HCT116 (cell line): ENCODE measurements at regions not wholly inside any gene's neighbourhood (a gene's known extent, or its start where the extent isn't known, plus 50 kb on each side); places are given as distances from the start of the nearest gene placed in this dataset.
"Not testable (repeated sequence)": the region's sequence is repeated elsewhere in the genome, so short reads cannot be mapped to it uniquely, and the experiment has no call there.

Source experiments
- CEBPB ChIP-seq: IDR thresholded peaks from 2 replicates; pipeline ENCODE4 v1.6.1; 2012; ENCODE audit warnings: low read depth
- CTCF ChIP-seq, 3 experiments: fragments of 200-600 bp in 1 of 3; sonication (generic) in 1 of 3; IDR thresholded peaks in 2 of 3; conservative IDR thresholded peaks in 1 of 3; 2 replicates each; pipeline ENCODE4 v1.5.1; 2012 to 2017; ENCODE audit warnings: low read depth in 2 of 3, low read length in 2 of 3, antibody characterized with exemption in 1 of 3, borderline replicate concordance in 1 of 3, control low read depth in 1 of 3, mild to moderate bottlenecking in 1 of 3, mixed read lengths in 1 of 3, mixed run types in 1 of 3, moderate library complexity in 1 of 3; ENCODE audit not compliant: insufficient read depth in 1 of 3
- EGR1 ChIP-seq: IDR thresholded peaks from 2 replicates; pipeline ENCODE4 v1.6.1; 2012; ENCODE audit warnings: low read depth
- POLR2A ChIP-seq: IDR thresholded peaks from 2 replicates; pipeline ENCODE4 v1.7.0; 2011; ENCODE audit warnings: borderline replicate concordance; ENCODE audit not compliant: insufficient read depth, insufficient read length; ENCODE audit errors: extremely low read depth
- POLR2AphosphoS5 ChIP-seq: IDR thresholded peaks from 2 replicates; pipeline ENCODE4 v1.6.1; 2011; ENCODE audit warnings: mild to moderate bottlenecking, low read depth, low read length, moderate library complexity
- RAD21 ChIP-seq: IDR thresholded peaks from 2 replicates; pipeline ENCODE4 v1.6.1; 2012; ENCODE audit warnings: low read depth, mild to moderate bottlenecking
- SIN3A ChIP-seq: IDR thresholded peaks from 2 replicates; pipeline ENCODE4 v1.6.1; 2012; ENCODE audit warnings: low read depth
- SRF ChIP-seq: IDR thresholded peaks from 2 replicates; pipeline ENCODE4 v1.6.1; 2012; ENCODE audit warnings: low read depth
- YY1 ChIP-seq: IDR thresholded peaks from 2 replicates; pipeline ENCODE4 v1.6.1; 2011; ENCODE audit warnings: low read length, low read depth, moderate library complexity, mild to moderate bottlenecking; ENCODE audit not compliant: insufficient replicate concordance; ENCODE audit errors: extremely low read depth

- not testable (repeated sequence) for TF ChIP-seq CEBPB; RAD21; CTCF (IDR thresholded peaks at IDR 0.05 in 2 of 3, conservative IDR thresholded peaks at IDR 0.05 in 1 of 3; ENCODE audit: borderline replicate concordance in 1 of 3, insufficient read depth in 1 of 3, low read depth in 2 of 3, low read length in 2 of 3); YY1; POLR2A; POLR2AphosphoS5; SRF; EGR1; SIN3A
Measured at GRCh38 chr14:19238584-19238983, 195.6 kb downstream of the POTEG start.
